Parathyroid adenoma (tissue), 2 donors: ENCODE measurements at regions not wholly inside any gene's neighbourhood (a gene's known extent, or its start where the extent isn't known, plus 50 kb on each side); places are given as distances from the start of the nearest gene placed in this dataset.

ENCODE experiments used
- H2AFZ ChIP-seq: fragments of 300-600 bp; sonication (generic); one replicate; pipeline ENCODE4 v1.7.0; 2017; ENCODE audit warnings: antibody characterized with exemption, mild to moderate bottlenecking
- H3K27ac ChIP-seq: fragments of 300-600 bp; sonication (generic); one replicate; pipeline ENCODE4 v1.7.0; 2017
- H3K27me3 ChIP-seq: fragments of 300-600 bp; sonication (generic); one replicate; pipeline ENCODE4 v1.7.0; 2017; ENCODE audit warnings: low read length; ENCODE audit not compliant: control insufficient read depth, insufficient read depth
- H3K36me3 ChIP-seq: fragments of 300-600 bp; sonication (generic); one replicate; pipeline ENCODE4 v1.7.0; 2017; ENCODE audit warnings: low read length; ENCODE audit not compliant: control insufficient read depth, insufficient read depth
- H3K4me1 ChIP-seq: fragments of 300-600 bp; sonication (generic); one replicate; pipeline ENCODE4 v1.7.0; 2017; ENCODE audit warnings: control low read depth
- H3K4me2 ChIP-seq: fragments of 300-600 bp; sonication (generic); one replicate; pipeline ENCODE4 v1.7.0; 2017; ENCODE audit warnings: low read length
- H3K4me3 ChIP-seq: fragments of 300-600 bp; sonication (generic); one replicate; pipeline ENCODE4 v1.7.0; 2017; ENCODE audit warnings: low read depth, low read length
- H3K79me2 ChIP-seq: fragments of 300-600 bp; sonication (generic); one replicate; pipeline ENCODE4 v1.7.0; 2017; ENCODE audit warnings: control low read depth
- H3K9ac ChIP-seq: fragments of 300-600 bp; sonication (generic); one replicate; pipeline ENCODE4 v1.7.0; 2017; ENCODE audit warnings: mild to moderate bottlenecking
- H3K9me3 ChIP-seq: fragments of 300-600 bp; sonication (generic); one replicate; pipeline ENCODE4 v1.7.0; 2017; ENCODE audit warnings: low read length; ENCODE audit not compliant: control insufficient read depth
- CTCF ChIP-seq: fragments of 300-600 bp; sonication (generic); IDR thresholded peaks from one replicate; pipeline ENCODE4 v1.7.0; 2017; ENCODE audit warnings: antibody characterized with exemption, mild to moderate bottlenecking
- donor health status: primary hyperparathyroidism.

GRCh38 chr6:168160506-168161370, 81.7 kb upstream of the FRMD1 start:
- no peak overlapping the region for H3K27ac ChIP-seq
- H3K9me3 ChIP-seq: no peaks in the 10 kb centered on the region
- no peaks in the 10 kb centered on the region for H3K79me2 ChIP-seq
- TF ChIP-seq CTCF: no peak
- H2AFZ ChIP-seq: no peak overlapping the region
- no peak overlapping the region for H3K4me2 ChIP-seq
- no peak overlapping the region for H3K9ac ChIP-seq
- no peaks in the 10 kb centered on the region for H3K27me3 ChIP-seq
- H3K4me3 ChIP-seq: no peak overlapping the region
- H3K4me1 ChIP-seq: peaks cover 7% of the 10 kb centered on the region
- H3K36me3 ChIP-seq: no peaks in the 10 kb centered on the region

GRCh38 chr6:168159506-168159905, 80.5 kb upstream of the FRMD1 start:
- Histone ChIP-seq H3K4me3 (no peak overlapping the region), H3K4me2 (no peak overlapping the region), H3K9me3 (no peaks in the 10 kb centered on the region), H3K27me3 (no peaks in the 10 kb centered on the region), H3K9ac (no peak overlapping the region), H3K4me1 (peaks cover 7% of the 10 kb centered on the region), H2AFZ (no peak overlapping the region), H3K79me2 (no peaks in the 10 kb centered on the region), H3K36me3 (no peaks in the 10 kb centered on the region), H3K27ac (no peak overlapping the region)
- no peak for TF ChIP-seq CTCF

DNA sequence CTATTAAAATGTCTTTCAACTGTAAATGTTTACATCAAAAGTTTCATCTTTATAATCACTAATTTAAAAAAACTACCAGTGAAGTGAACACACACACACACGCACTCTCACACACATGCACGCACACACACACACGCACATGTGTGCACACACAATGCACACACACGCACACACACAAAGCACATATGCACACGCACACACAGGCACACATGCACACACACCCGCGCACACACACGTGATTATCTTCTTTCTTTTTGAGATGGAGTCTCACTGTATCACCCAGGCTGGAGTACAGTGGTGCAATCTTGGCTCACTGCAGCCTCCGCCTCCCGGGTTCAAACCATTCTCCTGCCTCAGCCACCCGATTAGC, 80.0 kb upstream of the FRMD1 start:
- Histone ChIP-seq H3K9ac (no peak overlapping the region), H2AFZ (no peak overlapping the region), H3K27ac (no peak overlapping the region), H3K36me3 (no peaks in the 10 kb centered on the region), H3K27me3 (no peaks in the 10 kb centered on the region), H3K9me3 (no peaks in the 10 kb centered on the region), H3K4me1 (peaks cover 7% of the 10 kb centered on the region), H3K4me2 (no peak overlapping the region), H3K79me2 (no peaks in the 10 kb centered on the region), H3K4me3 (no peak overlapping the region)
- no peak for TF ChIP-seq CTCF

DNA sequence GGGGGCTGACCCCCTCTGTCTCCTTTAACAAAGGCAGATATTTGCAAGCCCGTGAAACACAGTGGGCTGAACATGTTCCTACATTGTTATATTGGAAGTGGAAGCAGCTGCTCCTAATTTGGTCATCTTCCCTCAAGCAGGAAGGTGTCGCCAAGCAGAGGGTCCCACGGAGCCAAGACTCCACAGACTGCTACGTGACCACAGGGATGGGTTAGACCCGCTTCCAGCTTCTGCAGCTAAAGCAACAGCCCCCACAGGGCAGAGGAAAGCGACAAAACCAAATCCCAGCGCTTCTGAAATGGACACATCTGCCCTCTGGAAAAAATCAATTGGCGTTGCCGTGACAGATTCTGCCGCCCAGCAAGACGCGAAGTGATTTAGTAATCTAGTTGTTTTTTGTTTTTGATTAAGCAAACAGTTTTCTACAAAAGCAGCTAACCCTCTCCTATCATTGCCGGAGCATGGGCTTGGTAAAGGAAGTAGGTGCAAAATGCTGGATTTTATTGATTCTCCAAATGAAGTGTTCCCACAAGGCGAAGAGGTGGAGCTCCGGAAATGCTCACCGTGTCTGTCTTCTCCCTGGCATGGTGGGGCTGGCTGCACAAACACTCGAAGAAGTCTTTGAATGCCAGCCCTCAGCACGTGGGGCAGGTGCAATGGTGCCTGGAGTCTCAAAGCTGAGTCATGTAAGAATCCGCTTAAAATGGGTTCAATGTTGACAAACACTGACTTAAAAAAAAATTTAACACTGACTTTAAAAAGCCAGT, 79.4 kb upstream of the FRMD1 start:
- Histone ChIP-seq H3K27me3 (no peaks in the 10 kb centered on the region), H3K9ac (no peak overlapping the region), H3K4me1 (peaks cover 7% of the 10 kb centered on the region), H2AFZ (no peak overlapping the region), H3K36me3 (no peaks in the 10 kb centered on the region), H3K27ac (no peak overlapping the region), H3K79me2 (no peaks in the 10 kb centered on the region), H3K9me3 (no peaks in the 10 kb centered on the region), H3K4me3 (no peak overlapping the region), H3K4me2 (no peak overlapping the region)
- no peak for TF ChIP-seq CTCF
